H1 (cell line): ENCODE measurements at regions not wholly inside any gene's neighbourhood (a gene's known extent, or its start where the extent isn't known, plus 50 kb on each side); places are given as distances from the start of the nearest gene placed in this dataset.

Experiments
- NANOG ChIP-seq: IDR thresholded peaks from 2 replicates; pipeline ENCODE4 v1.6.1; 2011; ENCODE audit warnings: low read length, low read depth, mild to moderate bottlenecking, inconsistent platforms; ENCODE audit not compliant: insufficient read depth, poor library complexity, severe bottlenecking
- YY1 ChIP-seq: IDR thresholded peaks from 2 replicates; pipeline ENCODE4 v1.6.1; 2011; ENCODE audit warnings: low read depth, mild to moderate bottlenecking, low read length

- no peak for TF ChIP-seq NANOG
- no peak for TF ChIP-seq YY1
These were observed 85.1 kb upstream of the GHR start (continued) for GRCh38 chr5:42338136-42338535.
